Activated CD4-positive, alpha-beta T cell treated with anti-CD3 and anti-CD28 coated beads for 48 hours (primary cell): ENCODE measurements at regions not wholly inside any gene's neighbourhood (a gene's known extent, or its start where the extent isn't known, plus 50 kb on each side); places are given as distances from the start of the nearest gene placed in this dataset.

Experiments
- DNase-seq: peaks from one replicate; pipeline ENCODE4 v3.0.0-alpha.2; 2020

GRCh38 chr1:96025062-96025461 lies 696.5 kb upstream of the PTBP2 start:
- DNase-seq = no peak

- DNase-seq = no peak
These were observed 693.5 kb upstream of the PTBP2 start for GRCh38 chr1:96028071-96028470.

GRCh38 chr1:96030312-96030711 lies 691.3 kb upstream of the PTBP2 start:
- no peak for DNase-seq

- DNase-seq = no peak
These were observed 687.6 kb upstream of the PTBP2 start for GRCh38 chr1:96034006-96034405.

- no peak for DNase-seq
These were observed 684.8 kb upstream of the PTBP2 start for GRCh38 chr1:96036763-96037162.

GRCh38 chr1:96038636-96039035 lies 682.9 kb upstream of the PTBP2 start:
- DNase-seq = no peak

GRCh38 chr1:96039910-96040309 lies 681.7 kb upstream of the PTBP2 start:
- DNase-seq = no peak

GRCh38 chr1:96041470-96041869 lies 680.1 kb upstream of the PTBP2 start:
- no peak for DNase-seq

GRCh38 chr1:96048572-96049212 lies 672.9 kb upstream of the PTBP2 start:
- no peak for DNase-seq

GRCh38 chr1:96049759-96050409 lies 671.7 kb upstream of the PTBP2 start:
- DNase-seq = no peak

GRCh38 chr1:96059276-96059675 lies 662.3 kb upstream of the PTBP2 start:
- DNase-seq = no peak

- no peak for DNase-seq
These were observed 661.8 kb upstream of the PTBP2 start for GRCh38 chr1:96059736-96060135.

- no peak for DNase-seq
These were observed 661.0 kb upstream of the PTBP2 start for GRCh38 chr1:96060621-96061020.

- DNase-seq = no peak
These were observed 649.6 kb upstream of the PTBP2 start for GRCh38 chr1:96072021-96072420.

GRCh38 chr1:96073100-96073499 lies 648.5 kb upstream of the PTBP2 start:
- no peak for DNase-seq

- DNase-seq = no peak
These were observed 647.2 kb upstream of the PTBP2 start for GRCh38 chr1:96074422-96074821.

GRCh38 chr1:96074876-96075577 lies 646.6 kb upstream of the PTBP2 start:
- DNase-seq = no peak

GRCh38 chr1:96075704-96076455 lies 645.7 kb upstream of the PTBP2 start:
- DNase-seq = no peak

GRCh38 chr1:96076589-96076988 lies 645.0 kb upstream of the PTBP2 start:
- no peak for DNase-seq

- DNase-seq = no peak
These were observed 642.0 kb upstream of the PTBP2 start for GRCh38 chr1:96079581-96079980.

- no peak for DNase-seq
These were observed 640.7 kb upstream of the PTBP2 start for GRCh38 chr1:96080925-96081324.

GRCh38 chr1:96087719-96088118 lies 633.9 kb upstream of the PTBP2 start:
- DNase-seq = no peak

GRCh38 chr1:96090134-96090533 lies 631.5 kb upstream of the PTBP2 start:
- no peak for DNase-seq
